ENCODE measurements at regions not wholly inside any gene's neighbourhood (a gene's known extent, or its start where the extent isn't known, plus 50 kb on each side); places are given as distances from the start of the nearest gene placed in this dataset.
"Not testable (repeated sequence)": the region's sequence is repeated elsewhere in the genome, so short reads cannot be mapped to it uniquely, and the experiment has no call there.

- no peak overlapping the region for H3K4me3 Mint-ChIP-seq
- no peaks in the 10 kb centered on the region for H3K4me1 Mint-ChIP-seq
- no peak for ATAC-seq (replicated peaks; ENCODE audit: extremely low read depth, poor library complexity, severe bottlenecking)
- no peak overlapping the region for H3K27ac Mint-ChIP-seq (ENCODE audit: low read depth)
- H3K9me3 Mint-ChIP-seq = no peaks in the 10 kb centered on the region
- no peaks in the 10 kb centered on the region for H3K36me3 Mint-ChIP-seq (ENCODE audit: insufficient read depth)
- peaks cover 10% of the 10 kb centered on the region for H3K27me3 Mint-ChIP-seq
- no peak for DNase-seq (ENCODE audit: low spot score in 2 of 2)
Measured at GRCh38 chr7:12907774-12908173, 220.3 kb downstream of the ARL4A start.

- no peak overlapping the region for H3K4me3 Mint-ChIP-seq
- no peaks in the 10 kb centered on the region for H3K4me1 Mint-ChIP-seq
- H3K36me3 Mint-ChIP-seq (ENCODE audit: insufficient read depth) = no peaks in the 10 kb centered on the region
- no peak for ATAC-seq (replicated peaks; ENCODE audit: extremely low read depth, poor library complexity, severe bottlenecking)
- H3K9me3 Mint-ChIP-seq = no peaks in the 10 kb centered on the region
- DNase-seq (ENCODE audit: low spot score in 2 of 2) = no peak
- H3K27ac Mint-ChIP-seq (ENCODE audit: low read depth) = no peak overlapping the region
- peaks cover 10% of the 10 kb centered on the region for H3K27me3 Mint-ChIP-seq
Measured at GRCh38 chr7:12909483-12909882, 222.1 kb downstream of the ARL4A start.

GRCh38 chr7:12911053-12911452, 223.6 kb downstream of the ARL4A start:
- no peak for DNase-seq (ENCODE audit: low spot score in 2 of 2)
- no peak overlapping the region for H3K4me3 Mint-ChIP-seq
- H3K36me3 Mint-ChIP-seq (ENCODE audit: insufficient read depth) = no peaks in the 10 kb centered on the region
- ATAC-seq (replicated peaks; ENCODE audit: extremely low read depth, poor library complexity, severe bottlenecking) = no peak
- peaks cover 10% of the 10 kb centered on the region for H3K27me3 Mint-ChIP-seq
- no peaks in the 10 kb centered on the region for H3K9me3 Mint-ChIP-seq
- H3K4me1 Mint-ChIP-seq = no peaks in the 10 kb centered on the region
- no peak overlapping the region for H3K27ac Mint-ChIP-seq (ENCODE audit: low read depth)

- Mint-ChIP-seq H3K27ac (ENCODE audit: low read depth) (no peak overlapping the region), H3K4me3 (no peak overlapping the region), H3K4me1 (no peaks in the 10 kb centered on the region), H3K9me3 (no peaks in the 10 kb centered on the region), H3K27me3 (peaks cover 2% of the 10 kb centered on the region), H3K36me3 (ENCODE audit: insufficient read depth) (no peaks in the 10 kb centered on the region)
- no peak for ATAC-seq (replicated peaks; ENCODE audit: extremely low read depth, poor library complexity, severe bottlenecking)
- no peak for DNase-seq (ENCODE audit: low spot score in 2 of 2)
Measured at GRCh38 chr7:12913002-12913401, 225.6 kb downstream of the ARL4A start.

GRCh38 chr7:12917801-12918200, 230.4 kb downstream of the ARL4A start:
- ATAC-seq (replicated peaks; ENCODE audit: extremely low read depth, poor library complexity, severe bottlenecking) = no peak
- no peaks in the 10 kb centered on the region for H3K4me1 Mint-ChIP-seq
- no peaks in the 10 kb centered on the region for H3K9me3 Mint-ChIP-seq
- H3K4me3 Mint-ChIP-seq = no peak overlapping the region
- H3K36me3 Mint-ChIP-seq (ENCODE audit: insufficient read depth) = no peaks in the 10 kb centered on the region
- no peak for DNase-seq (ENCODE audit: low spot score in 2 of 2)
- H3K27me3 Mint-ChIP-seq = peaks cover 10% of the 10 kb centered on the region
- no peak overlapping the region for H3K27ac Mint-ChIP-seq (ENCODE audit: low read depth)

GRCh38 chr7:12921751-12922345, 234.4 kb downstream of the ARL4A start:
- ATAC-seq (replicated peaks; ENCODE audit: extremely low read depth, poor library complexity, severe bottlenecking) = no peak

GRCh38 chr7:12923971-12924370, 236.5 kb downstream of the ARL4A start:
- ATAC-seq (replicated peaks; ENCODE audit: extremely low read depth, poor library complexity, severe bottlenecking) (no peak), DNase-seq (ENCODE audit: low spot score in 2 of 2) (no peak)
- no peaks in the 10 kb centered on the region for H3K9me3 Mint-ChIP-seq
- H3K4me3 Mint-ChIP-seq = no peak overlapping the region
- no peaks in the 10 kb centered on the region for H3K36me3 Mint-ChIP-seq (ENCODE audit: insufficient read depth)
- H3K27ac Mint-ChIP-seq (ENCODE audit: low read depth) = no peak overlapping the region
- peaks cover 29% of the 10 kb centered on the region for H3K27me3 Mint-ChIP-seq
- H3K4me1 Mint-ChIP-seq = no peaks in the 10 kb centered on the region

More at GRCh38 chr7:12921751-12922345, 234.4 kb downstream of the ARL4A start:
- H3K4me1 Mint-ChIP-seq = no peaks in the 10 kb centered on the region
- no peak for DNase-seq (ENCODE audit: low spot score in 2 of 2)
- no peaks in the 10 kb centered on the region for H3K36me3 Mint-ChIP-seq (ENCODE audit: insufficient read depth)
- H3K4me3 Mint-ChIP-seq = no peak overlapping the region
- H3K27ac Mint-ChIP-seq (ENCODE audit: low read depth) = no peak overlapping the region
- H3K27me3 Mint-ChIP-seq = peaks cover 26% of the 10 kb centered on the region
- no peaks in the 10 kb centered on the region for H3K9me3 Mint-ChIP-seq

GRCh38 chr7:12926206-12926605, 238.8 kb downstream of the ARL4A start:
- Mint-ChIP-seq H3K4me3 (no peak overlapping the region), H3K9me3 (no peaks in the 10 kb centered on the region), H3K36me3 (ENCODE audit: insufficient read depth) (no peaks in the 10 kb centered on the region), H3K27me3 (peaks cover 32% of the 10 kb centered on the region), H3K4me1 (no peaks in the 10 kb centered on the region), H3K27ac (ENCODE audit: low read depth) (no peak overlapping the region)
- no peak for DNase-seq (ENCODE audit: low spot score in 2 of 2)
- no peak for ATAC-seq (replicated peaks; ENCODE audit: extremely low read depth, poor library complexity, severe bottlenecking)

GRCh38 chr7:12927635-12928434, 240.4 kb downstream of the ARL4A start:
- Mint-ChIP-seq H3K4me3 (no peak overlapping the region), H3K27me3 (peaks cover 21% of the 10 kb centered on the region), H3K9me3 (no peaks in the 10 kb centered on the region), H3K4me1 (no peaks in the 10 kb centered on the region), H3K27ac (ENCODE audit: low read depth) (no peak overlapping the region), H3K36me3 (ENCODE audit: insufficient read depth) (no peaks in the 10 kb centered on the region)
- ATAC-seq (replicated peaks; ENCODE audit: extremely low read depth, poor library complexity, severe bottlenecking) (no peak), DNase-seq (ENCODE audit: low spot score in 2 of 2) (no peak)

GRCh38 chr7:12929476-12930140, 242.2 kb downstream of the ARL4A start:
- no peaks in the 10 kb centered on the region for H3K4me1 Mint-ChIP-seq
- DNase-seq (ENCODE audit: low spot score in 2 of 2) (no peak), ATAC-seq (replicated peaks; ENCODE audit: extremely low read depth, poor library complexity, severe bottlenecking) (no peak)
- no peaks in the 10 kb centered on the region for H3K9me3 Mint-ChIP-seq
- no peak overlapping the region for H3K4me3 Mint-ChIP-seq
- no peaks in the 10 kb centered on the region for H3K36me3 Mint-ChIP-seq (ENCODE audit: insufficient read depth)
- peaks cover 6% of the 10 kb centered on the region for H3K27me3 Mint-ChIP-seq
- H3K27ac Mint-ChIP-seq (ENCODE audit: low read depth) = no peak overlapping the region

GRCh38 chr7:12930534-12930933, 243.1 kb downstream of the ARL4A start:
- Mint-ChIP-seq H3K27me3 (peaks cover 6% of the 10 kb centered on the region), H3K4me3 (no peak overlapping the region), H3K4me1 (no peaks in the 10 kb centered on the region), H3K36me3 (ENCODE audit: insufficient read depth) (no peaks in the 10 kb centered on the region), H3K27ac (ENCODE audit: low read depth) (no peak overlapping the region), H3K9me3 (no peaks in the 10 kb centered on the region)
- DNase-seq (ENCODE audit: low spot score in 2 of 2) (no peak), ATAC-seq (replicated peaks; ENCODE audit: extremely low read depth, poor library complexity, severe bottlenecking) (no peak)

- not testable (repeated sequence) for ATAC-seq (replicated peaks; ENCODE audit: extremely low read depth, poor library complexity, severe bottlenecking); H3K27me3 Mint-ChIP-seq; H3K4me1 Mint-ChIP-seq; H3K9me3 Mint-ChIP-seq; H3K27ac Mint-ChIP-seq (ENCODE audit: low read depth); H3K36me3 Mint-ChIP-seq (ENCODE audit: insufficient read depth); DNase-seq (ENCODE audit: low spot score in 2 of 2); H3K4me3 Mint-ChIP-seq
Measured at GRCh38 chr7:12931465-12931864, 244.0 kb downstream of the ARL4A start.

GRCh38 chr7:12939694-12940093, 252.3 kb downstream of the ARL4A start:
- DNase-seq (ENCODE audit: low spot score in 2 of 2) (no peak), ATAC-seq (replicated peaks; ENCODE audit: extremely low read depth, poor library complexity, severe bottlenecking) (no peak)
- Mint-ChIP-seq H3K36me3 (ENCODE audit: insufficient read depth) (no peaks in the 10 kb centered on the region), H3K27me3 (peaks cover 21% of the 10 kb centered on the region), H3K4me3 (no peak overlapping the region), H3K27ac (ENCODE audit: low read depth) (no peak overlapping the region), H3K4me1 (no peaks in the 10 kb centered on the region), H3K9me3 (peaks cover 14% of the 10 kb centered on the region)

Measured in central memory CD8-positive, alpha-beta T cell (primary cell).